Mucosa of descending colon (tissue), 3 donors: ENCODE measurements at regions not wholly inside any gene's neighbourhood (a gene's known extent, or its start where the extent isn't known, plus 50 kb on each side); places are given as distances from the start of the nearest gene placed in this dataset.
A peak's percentile ranks its signal among the peaks of the same experiment; 100 is the strongest.

ENCODE experiments used
- ATAC-seq: fragments of 200-7000 bp; cut with Tn5 transposase; one replicate; pipeline ENCODE4 v1.9.1; 2020; ENCODE audit warnings: mild to moderate bottlenecking, moderate library complexity
- DNase-seq, 3 donors: peaks; one replicate each; pipeline ENCODE4 v3.0.0-alpha.2; 2020
- H3K36me3 ChIP-seq: fragments of 200-600 bp; one replicate; pipeline ENCODE4 v1.8.0; 2021; ENCODE audit warnings: low read depth, mild to moderate bottlenecking
- H3K4me1 ChIP-seq: fragments of 200-600 bp; one replicate; pipeline ENCODE4 v1.8.0; 2021; ENCODE audit warnings: low read depth, mild to moderate bottlenecking
- H3K4me3 ChIP-seq: fragments of 200-600 bp; one replicate; pipeline ENCODE4 v1.8.0; 2021; ENCODE audit warnings: mild to moderate bottlenecking
- H3K9me3 ChIP-seq: fragments of 200-600 bp; one replicate; pipeline ENCODE4 v1.8.0; 2021; ENCODE audit warnings: mild to moderate bottlenecking
- intact Hi-C, 2 donors: fragments of 100-400 bp; cut with DNase I in 1 of 2; cut with micrococcal nuclease in 1 of 2; formaldehyde crosslinking; loops; one replicate each; pipeline versions ENCODE4 v1.11.0 to v1.11.1; 2022; cut with DNase I, micrococcal nuclease
- TF ChIP-seq, protein P1 (sequence below): fragments of 200-600 bp; IDR thresholded peaks from one replicate; pipeline ENCODE4 v1.8.0; 2022; ENCODE audit warnings: antibody characterized with exemption, mild to moderate bottlenecking
- donor health status: DM: no; HTN: no; CAD: no; lungs with moderate emphysema.
- donor health status: DM: no; HTN: no; CAD: no.
- donor health status: DM: no; HTN: yes; CAD: no.

DNA sequence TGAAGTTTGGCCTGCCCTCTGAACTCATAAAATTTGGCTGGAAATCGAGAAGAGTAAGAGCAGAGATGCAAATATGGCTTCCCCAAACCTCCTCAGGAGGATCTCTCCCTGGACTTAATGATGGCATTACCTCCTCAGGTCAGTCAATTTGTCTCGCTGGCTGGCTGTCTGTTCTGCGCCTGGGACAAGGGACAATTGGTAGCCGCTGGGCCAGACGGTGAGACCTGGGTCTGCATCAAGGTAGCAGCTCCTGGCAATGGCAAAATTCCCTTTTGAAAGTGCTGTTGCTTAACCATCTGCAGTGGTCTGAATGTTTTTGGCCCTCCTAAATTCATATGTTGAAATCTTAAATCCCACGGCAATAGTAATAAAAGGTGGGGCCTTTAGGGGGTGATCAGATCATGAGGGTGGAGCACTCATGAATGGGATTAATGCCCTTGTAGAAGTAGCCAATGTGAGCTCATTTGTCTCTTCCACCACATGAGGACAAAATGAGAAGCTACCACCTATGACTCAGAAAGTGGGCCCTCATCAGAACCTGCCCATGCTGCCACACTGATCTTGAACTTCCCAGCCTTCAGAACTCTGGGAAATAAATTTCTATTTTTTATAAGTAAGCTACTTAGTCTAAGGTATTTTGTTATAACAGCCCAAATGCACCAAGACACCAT is 439.3 kb upstream of the KLF4 start:
- intact Hi-C loops = no loop called here
- Histone ChIP-seq H3K4me1 (no peaks in the 10 kb centered on the region), H3K4me3 (no peak overlapping the region), H3K36me3 (no peaks in the 10 kb centered on the region), H3K9me3 (peaks cover 2% of the 10 kb centered on the region)
- TF ChIP-seq, protein P1, sequence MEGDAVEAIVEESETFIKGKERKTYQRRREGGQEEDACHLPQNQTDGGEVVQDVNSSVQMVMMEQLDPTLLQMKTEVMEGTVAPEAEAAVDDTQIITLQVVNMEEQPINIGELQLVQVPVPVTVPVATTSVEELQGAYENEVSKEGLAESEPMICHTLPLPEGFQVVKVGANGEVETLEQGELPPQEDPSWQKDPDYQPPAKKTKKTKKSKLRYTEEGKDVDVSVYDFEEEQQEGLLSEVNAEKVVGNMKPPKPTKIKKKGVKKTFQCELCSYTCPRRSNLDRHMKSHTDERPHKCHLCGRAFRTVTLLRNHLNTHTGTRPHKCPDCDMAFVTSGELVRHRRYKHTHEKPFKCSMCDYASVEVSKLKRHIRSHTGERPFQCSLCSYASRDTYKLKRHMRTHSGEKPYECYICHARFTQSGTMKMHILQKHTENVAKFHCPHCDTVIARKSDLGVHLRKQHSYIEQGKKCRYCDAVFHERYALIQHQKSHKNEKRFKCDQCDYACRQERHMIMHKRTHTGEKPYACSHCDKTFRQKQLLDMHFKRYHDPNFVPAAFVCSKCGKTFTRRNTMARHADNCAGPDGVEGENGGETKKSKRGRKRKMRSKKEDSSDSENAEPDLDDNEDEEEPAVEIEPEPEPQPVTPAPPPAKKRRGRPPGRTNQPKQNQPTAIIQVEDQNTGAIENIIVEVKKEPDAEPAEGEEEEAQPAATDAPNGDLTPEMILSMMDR = no peak
- peak in 1 of 3 donors; percentile 18 for DNase-seq
- ATAC-seq = peak; percentile 44

DNA sequence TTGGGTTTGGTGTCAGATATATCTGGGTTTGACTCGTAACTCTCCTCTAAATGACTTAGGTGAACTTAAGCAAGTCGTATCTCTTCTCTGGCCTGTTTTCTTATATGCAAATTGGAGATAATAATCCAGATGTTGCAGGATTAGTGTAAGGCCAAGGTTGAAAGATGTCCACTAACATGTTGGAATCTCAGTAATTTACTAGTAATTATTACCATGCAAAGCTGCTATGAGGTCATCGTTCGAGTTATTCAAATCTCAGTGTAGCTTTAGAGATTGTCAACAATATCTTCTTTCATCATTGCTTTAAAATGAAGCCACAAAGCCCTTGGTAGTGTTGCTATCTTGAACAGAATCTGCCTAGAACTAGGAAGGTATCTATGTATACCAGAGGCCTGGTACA is 437.7 kb upstream of the KLF4 start:
- ATAC-seq = no peak
- Histone ChIP-seq H3K4me3 (no peak overlapping the region), H3K9me3 (peaks cover 5% of the 10 kb centered on the region), H3K36me3 (no peaks in the 10 kb centered on the region), H3K4me1 (no peaks in the 10 kb centered on the region)
- intact Hi-C loops = no loop called here
- TF ChIP-seq, protein P1 = no peak
- DNase-seq = no peak

DNA sequence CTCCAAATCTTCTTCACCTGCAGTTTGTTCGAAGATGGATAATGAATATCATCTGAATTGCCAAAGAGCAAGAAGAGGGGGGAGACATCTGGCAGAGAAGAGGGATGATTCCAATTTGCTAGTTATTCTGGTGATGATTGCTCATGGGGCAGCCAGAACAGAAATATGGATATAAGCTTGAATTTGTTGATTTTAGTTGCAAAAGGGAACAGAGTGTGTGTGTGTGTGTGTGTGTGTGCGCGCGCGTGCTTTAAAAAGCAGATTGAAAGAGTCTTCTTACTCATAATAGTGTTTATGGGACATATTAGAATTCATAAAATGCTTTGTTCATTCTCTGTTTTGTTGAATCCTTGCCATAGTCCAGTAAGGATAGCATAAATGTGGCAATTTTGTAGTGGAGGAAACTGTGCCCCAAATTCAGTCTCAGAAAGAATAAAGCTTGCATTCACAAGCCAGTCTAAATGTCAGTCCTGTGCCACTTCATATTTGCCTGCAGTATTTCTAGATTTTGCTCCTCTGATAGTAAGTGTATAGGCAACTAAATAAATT is 436.3 kb upstream of the KLF4 start:
- no peaks in the 10 kb centered on the region for H3K4me1 ChIP-seq
- H3K4me3 ChIP-seq = no peak overlapping the region
- intact Hi-C loops = no loop called here
- DNase-seq (no peak), ATAC-seq (no peak)
- no peaks in the 10 kb centered on the region for H3K36me3 ChIP-seq
- TF ChIP-seq, protein P1 = no peak
- H3K9me3 ChIP-seq = peaks cover 5% of the 10 kb centered on the region

DNA sequence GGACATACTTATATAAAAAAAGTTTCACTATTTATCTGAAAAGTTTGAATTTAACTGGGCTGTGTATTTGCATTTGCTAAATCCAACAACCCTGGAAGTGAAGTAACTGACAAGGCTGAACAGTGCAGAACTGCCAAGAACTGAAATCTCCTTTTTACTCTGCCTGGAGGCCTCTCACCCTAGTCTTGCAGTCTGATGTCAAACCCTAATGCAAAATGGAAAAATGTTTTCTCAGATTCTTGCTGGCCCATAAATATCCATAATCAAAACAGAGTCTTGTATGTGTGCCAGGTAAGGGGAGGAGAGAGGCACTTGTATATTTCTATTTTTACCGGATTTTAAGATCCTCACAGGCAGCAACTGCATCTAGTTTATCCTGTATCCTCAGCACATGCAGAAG is 432.7 kb upstream of the KLF4 start:
- Histone ChIP-seq H3K4me1 (no peaks in the 10 kb centered on the region), H3K9me3 (peaks cover 5% of the 10 kb centered on the region), H3K4me3 (no peak overlapping the region), H3K36me3 (no peaks in the 10 kb centered on the region)
- DNase-seq = no peak
- intact Hi-C loops = no loop called here
- TF ChIP-seq, protein P1 = no peak
- ATAC-seq = no peak

DNA sequence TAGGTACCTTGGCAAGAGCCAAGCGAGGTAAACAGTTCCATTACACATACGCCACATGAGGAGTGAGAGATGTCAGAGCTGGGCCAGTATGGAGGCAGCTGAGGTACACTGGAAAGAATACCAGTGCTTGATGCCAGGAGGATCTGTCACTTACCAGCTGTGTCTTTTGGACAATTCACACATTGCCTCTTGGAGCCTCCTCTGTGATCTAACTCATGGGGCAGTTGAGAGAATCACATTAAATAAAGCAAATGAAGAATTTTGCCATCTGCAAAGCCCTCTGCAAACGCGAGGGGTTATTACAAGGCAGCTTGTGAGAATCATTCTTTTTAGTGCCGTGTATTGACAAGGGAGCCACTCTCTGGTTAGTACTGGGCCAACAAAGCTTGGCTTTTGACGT is 429.7 kb upstream of the KLF4 start:
- no peak for DNase-seq
- H3K4me3 ChIP-seq = no peak overlapping the region
- H3K4me1 ChIP-seq = no peaks in the 10 kb centered on the region
- TF ChIP-seq, protein P1 = no peak
- no peaks in the 10 kb centered on the region for H3K36me3 ChIP-seq
- intact Hi-C loops = no loop called here
- H3K9me3 ChIP-seq = peaks cover 5% of the 10 kb centered on the region
- no peak for ATAC-seq
